ENCODE measurements at regions not wholly inside any gene's neighbourhood (a gene's known extent, or its start where the extent isn't known, plus 50 kb on each side); places are given as distances from the start of the nearest gene placed in this dataset.

DNA sequence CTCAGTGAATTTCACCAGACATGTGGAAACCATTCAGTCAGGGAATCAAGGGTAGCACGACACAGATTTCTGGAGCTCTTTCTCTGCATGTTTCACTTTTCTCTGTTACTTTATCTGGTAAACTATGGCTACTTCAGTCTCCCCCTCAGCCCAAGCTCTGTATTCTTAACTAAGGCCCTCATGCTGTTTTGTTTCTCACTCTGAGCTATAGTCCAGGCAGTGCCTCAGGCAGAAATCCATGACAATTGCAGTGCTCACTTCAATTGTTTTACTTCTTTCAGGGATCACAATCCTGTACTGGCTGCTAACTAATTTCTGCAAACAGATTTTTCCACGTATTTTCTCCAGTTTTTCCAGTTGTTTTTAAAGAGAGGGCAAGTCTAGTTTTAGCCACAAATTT, 1599.9 kb upstream of the LRRTM3 start:
- DNase-seq (ENCODE audit: low spot score): no peak
- in situ Hi-C loops (cut with HindIII; ENCODE audit: low sequenced_read_pairs): no loop called here

DNA sequence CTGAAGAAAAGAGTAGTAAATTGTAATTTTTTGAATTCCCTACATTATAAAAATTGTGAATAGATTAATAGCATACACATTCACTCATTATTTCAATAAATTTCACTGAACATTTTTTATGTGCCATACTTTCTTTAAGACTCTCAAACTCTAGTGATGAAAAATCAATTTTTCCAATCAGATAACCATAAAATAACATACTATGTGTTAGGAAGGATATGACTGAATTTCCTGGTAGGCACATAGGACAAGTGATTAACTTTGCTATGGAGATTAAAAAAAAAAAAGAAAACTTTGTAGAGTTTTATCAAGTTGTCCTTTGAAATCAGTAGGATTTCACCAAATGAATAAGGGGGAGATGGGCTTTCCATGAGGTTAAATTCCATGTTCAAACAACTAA, 1597.3 kb upstream of the LRRTM3 start:
- in situ Hi-C loops (cut with HindIII; ENCODE audit: low sequenced_read_pairs): no loop called here
- no peak for DNase-seq (ENCODE audit: low spot score)

DNA sequence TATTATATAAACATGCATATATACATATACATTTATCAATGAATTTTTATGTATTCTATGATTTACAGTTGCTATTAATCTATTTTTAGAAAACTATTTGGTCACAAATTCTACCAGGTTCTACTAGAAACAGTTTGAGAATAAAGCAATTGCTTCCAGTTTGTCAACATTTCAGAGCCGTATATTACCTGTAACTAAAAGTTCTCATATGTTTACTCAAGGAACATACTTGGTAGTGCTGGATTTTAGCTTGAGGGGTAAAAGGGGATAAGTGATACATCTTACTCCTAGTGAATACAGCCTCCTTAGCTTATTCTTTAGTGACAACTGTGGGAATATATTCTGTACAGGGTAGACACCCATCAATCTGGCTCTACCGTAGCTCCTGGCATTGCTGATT, 1590.5 kb upstream of the LRRTM3 start:
- in situ Hi-C loops (cut with HindIII; ENCODE audit: low sequenced_read_pairs): no loop called here
- DNase-seq (ENCODE audit: low spot score): no peak

DNA sequence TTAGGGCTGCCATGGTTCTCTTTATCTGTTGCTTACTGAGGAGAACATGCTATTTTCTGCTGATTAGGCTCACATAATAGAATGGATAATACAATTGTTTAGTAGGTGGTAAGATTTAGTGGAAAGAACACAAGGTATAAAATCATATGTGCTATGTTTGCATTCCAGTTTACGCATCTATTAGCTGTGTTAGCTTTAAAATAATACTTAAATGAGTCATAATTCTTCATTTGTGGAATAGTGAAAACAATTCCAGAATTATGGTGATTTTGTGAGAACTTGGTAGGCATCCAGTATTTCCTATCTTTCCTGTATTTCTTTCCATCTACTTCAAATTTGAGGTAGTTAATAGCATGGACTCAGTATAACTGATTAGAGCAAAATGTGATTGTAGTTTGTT, 1585.5 kb upstream of the LRRTM3 start:
- DNase-seq (ENCODE audit: low spot score): no peak
- in situ Hi-C loops (cut with HindIII; ENCODE audit: low sequenced_read_pairs): no loop called here

DNA sequence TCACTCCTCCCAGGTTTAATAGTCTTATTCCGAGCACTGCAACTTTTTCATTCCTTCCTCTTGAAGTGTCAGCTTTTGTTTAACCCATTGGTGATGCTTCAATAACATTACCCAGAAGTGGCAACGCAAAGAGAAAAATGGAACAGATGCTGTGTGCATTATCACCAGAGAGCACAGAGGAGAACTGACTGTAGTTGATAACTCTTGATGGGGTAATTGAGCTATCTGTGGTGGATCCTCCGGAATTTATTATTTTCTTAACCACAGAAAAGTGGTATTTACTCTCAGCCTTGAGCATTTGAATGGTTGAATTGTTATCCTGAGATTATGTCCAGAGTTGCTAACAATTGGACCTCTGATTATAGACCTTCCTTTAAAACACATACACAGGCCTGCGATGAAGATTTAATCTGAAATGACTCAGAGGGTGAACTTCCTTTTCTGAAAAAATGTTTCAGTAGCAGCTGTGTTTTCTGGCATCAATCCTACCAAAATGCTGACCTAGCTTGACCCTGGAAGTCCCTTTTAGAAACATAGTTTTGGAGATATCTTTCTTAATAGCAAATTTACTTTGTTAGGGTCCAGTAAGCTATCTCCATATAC, 1584.4 kb upstream of the LRRTM3 start:
- DNase-seq (ENCODE audit: low spot score): no peak

DNA sequence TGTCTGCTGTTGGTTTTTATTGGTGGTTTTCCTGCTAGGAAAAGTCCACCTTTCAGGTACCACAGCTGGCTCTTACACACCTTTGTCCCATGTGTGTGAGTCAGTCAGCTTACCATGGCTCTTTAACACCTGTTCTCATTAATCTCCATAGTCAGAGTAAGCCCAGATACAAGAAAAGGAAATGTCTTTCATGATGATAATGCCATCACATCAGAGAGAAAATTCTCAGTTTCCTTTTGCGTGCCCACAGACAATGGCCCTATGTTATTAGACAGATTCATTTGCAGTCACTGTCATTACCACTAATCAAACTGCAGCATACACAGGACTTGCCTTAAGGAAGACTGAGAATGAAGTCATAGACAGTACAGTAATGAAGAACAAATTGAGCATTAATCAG, 1583.6 kb upstream of the LRRTM3 start:
- in situ Hi-C loops (cut with HindIII; ENCODE audit: low sequenced_read_pairs): no loop called here
- no peak for DNase-seq (ENCODE audit: low spot score)

More for the DNA sequence above, 1584.4 kb upstream of the LRRTM3 start:
- in situ Hi-C loops (cut with HindIII; ENCODE audit: low sequenced_read_pairs): no loop called here

DNA sequence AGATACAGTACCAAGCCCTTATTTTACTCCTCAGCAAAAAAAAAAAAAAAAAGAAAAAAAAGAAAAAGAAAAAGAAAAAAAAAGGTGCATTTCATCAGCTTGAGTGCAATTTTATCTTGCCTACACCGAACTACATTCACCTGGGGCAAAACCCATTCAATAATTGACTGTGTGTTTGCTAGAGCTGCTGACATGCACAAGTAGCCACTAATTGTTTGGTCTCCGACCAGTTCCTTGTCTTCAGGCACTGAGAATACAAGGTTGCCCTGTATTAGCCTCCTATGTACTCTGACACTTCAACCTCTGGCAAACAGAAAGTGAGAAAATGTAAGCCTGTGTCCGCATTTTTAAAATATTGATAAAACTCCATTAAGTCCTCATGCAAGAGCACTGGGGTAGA, 1579.4 kb upstream of the LRRTM3 start:
- no peak for DNase-seq (ENCODE audit: low spot score)
- in situ Hi-C loops (cut with HindIII; ENCODE audit: low sequenced_read_pairs): no loop called here

DNA sequence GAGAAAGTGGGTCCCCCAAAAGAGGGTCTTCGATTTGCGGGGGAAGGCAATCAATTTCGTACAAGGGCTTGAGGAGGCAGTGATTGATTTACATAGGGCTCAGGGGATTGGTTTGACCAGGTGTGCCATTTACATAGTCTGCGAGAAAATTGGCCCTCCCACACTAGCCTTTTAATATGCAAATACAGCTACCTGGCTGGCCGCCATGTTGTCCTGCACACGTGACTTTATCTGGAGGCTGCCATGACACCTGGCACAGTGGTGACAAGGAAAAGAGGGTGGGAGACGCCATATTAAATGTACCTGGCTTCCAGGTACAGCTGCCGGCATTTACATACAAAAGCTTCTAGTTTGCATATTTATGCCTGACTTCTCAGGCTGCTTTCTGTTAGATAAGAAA, 1577.2 kb upstream of the LRRTM3 start:
- DNase-seq (ENCODE audit: low spot score): no peak
- in situ Hi-C loops (cut with HindIII; ENCODE audit: low sequenced_read_pairs): no loop called here

DNA sequence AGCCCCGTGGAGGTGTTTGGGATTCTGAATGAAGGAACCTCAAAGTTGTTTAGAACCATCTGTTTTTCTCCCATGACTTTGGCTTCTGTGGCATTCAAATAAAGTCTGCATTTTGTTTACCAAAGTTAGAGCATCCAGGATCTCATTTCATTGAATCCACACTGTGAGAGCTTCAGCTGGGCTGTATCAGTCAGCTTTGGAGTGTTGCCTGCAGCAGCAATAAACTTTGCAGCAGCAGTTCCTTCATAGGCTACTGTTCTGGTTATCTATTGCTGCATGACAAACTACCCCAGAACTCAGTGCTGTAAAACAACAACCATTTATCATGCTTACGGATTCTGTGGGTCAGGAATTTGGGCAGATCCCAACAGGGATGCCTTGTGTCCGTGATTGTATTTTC, 1575.2 kb upstream of the LRRTM3 start:
- no peak for DNase-seq (ENCODE audit: low spot score)
- in situ Hi-C loops (cut with HindIII; ENCODE audit: low sequenced_read_pairs): no loop called here

DNA sequence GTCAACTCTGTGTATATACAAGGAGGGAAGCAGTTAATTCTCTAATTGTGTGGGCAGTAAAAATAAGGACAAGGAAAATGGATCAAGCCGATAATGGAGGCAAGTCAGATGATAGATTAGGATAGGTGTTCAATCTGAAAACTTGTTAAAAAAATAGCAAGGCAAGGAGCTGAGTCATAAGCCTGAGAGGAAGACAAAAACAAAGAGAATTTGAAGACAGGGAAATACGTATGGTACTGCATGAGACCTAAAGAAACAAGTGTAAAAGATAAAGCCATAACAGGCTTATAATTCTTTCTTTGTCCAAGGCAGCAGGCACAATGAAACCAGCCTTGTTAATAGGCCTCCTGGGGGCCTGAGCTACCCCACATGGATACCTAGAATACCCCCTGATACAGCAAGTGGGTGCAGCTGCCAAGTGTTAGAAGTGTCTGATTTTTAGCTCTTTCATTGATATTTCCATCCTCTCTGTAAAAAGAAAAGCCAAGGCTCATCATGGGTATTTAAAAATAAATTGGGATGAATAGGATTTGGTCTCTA, 1570.6 kb upstream of the LRRTM3 start:
- DNase-seq (ENCODE audit: low spot score): no peak
- in situ Hi-C loops (cut with HindIII; ENCODE audit: low sequenced_read_pairs): no loop called here

DNA sequence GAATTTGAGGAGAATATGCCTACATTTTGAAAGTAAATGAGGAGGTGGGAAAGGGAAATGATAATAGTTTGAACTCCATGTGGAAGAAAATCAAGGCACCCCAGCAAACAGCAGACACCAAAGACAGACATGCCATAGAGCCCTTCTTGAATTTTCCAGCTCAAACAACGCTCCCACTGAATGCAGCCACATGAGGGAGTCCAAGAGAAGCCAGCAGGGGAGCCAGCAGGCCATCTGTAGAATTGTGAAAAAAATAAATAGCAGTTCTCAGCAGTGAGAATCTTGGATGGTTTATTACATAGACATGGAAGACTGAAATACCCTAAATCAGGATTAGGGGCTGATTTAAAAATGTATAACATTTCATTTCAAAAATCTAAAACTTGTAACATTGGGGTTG, 1567.3 kb upstream of the LRRTM3 start:
- in situ Hi-C loops (cut with HindIII; ENCODE audit: low sequenced_read_pairs): no loop called here
- DNase-seq (ENCODE audit: low spot score): peak; percentile 46

DNA sequence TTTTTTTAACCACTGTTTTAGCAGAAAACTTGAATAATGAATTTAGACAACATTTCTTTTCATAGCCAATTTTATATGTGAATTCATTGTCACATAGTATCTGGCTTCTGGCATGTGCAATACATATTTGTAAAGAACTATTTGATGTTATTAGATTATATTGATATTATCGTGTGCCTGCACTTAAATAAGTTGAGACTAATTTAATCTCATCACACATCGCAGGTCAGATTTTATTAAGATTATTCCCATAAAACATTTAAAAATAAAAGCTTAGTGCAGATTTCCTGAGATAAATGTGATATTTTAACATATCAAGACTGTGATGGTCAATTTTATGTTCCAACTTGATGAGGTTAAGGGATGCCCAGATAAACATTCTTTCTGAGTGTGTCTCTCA, 1565.3 kb upstream of the LRRTM3 start:
- in situ Hi-C loops (cut with HindIII; ENCODE audit: low sequenced_read_pairs): no loop called here
- DNase-seq (ENCODE audit: low spot score): no peak

DNA sequence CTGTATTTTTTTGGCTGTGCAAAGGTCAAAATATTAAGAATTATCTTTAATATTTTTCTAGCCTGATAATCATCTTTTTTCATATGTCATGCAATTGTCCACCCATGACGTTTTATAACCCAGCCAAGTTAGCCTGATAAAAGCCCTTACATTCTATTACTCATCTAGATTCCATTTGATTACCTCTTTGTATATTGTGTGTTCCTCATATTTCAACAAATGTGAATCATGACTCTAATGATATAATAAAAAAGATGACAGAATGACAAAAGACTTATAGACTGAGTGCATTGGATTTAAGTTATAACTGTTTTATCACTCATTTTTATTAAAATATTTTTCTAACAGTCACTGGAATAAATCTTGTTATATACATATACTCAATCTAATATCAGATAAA, 1560.0 kb upstream of the LRRTM3 start:
- in situ Hi-C loops (cut with HindIII; ENCODE audit: low sequenced_read_pairs): no loop called here
- no peak for DNase-seq (ENCODE audit: low spot score)

DNA sequence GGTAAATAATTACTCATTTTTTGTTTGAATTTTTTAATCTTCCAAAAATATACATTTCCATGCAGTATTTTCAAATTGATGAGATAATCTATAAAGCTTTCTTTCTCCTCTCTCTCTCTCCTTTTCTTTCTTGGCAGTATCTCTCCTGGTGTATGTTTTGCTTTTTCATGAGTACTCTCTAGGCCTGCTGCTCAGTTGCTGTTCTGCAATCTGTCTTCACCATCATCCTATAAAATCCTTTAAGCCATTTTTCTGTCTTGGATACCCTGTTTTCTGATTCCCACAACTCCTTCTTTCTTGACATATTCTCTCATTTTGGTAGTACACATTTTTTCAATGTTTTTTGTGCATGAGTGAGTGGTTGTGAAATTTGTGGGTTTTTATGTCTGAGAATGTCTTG, 1558.1 kb upstream of the LRRTM3 start:
- in situ Hi-C loops (cut with HindIII; ENCODE audit: low sequenced_read_pairs): no loop called here
- no peak for DNase-seq (ENCODE audit: low spot score)

DNA sequence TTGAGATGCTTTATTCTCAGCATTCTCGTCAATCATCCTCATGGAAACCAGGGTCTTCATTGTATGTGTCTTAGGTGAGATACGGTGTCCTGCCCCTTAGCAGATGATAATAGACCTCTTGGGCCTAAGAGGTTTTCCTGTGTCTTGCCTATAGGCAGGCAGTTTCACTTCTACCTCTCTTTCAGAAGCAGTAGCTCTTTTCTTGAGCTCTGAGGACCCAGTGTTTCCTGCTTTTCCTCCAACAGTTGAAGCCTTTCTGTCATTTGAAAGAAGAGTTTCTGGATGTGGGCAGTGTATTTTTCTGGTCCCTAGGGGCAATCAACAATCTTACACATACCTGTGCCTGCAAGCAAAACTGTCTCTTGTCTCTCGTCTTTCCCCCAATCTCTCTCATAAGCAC, 1550.3 kb upstream of the LRRTM3 start:
- in situ Hi-C loops (cut with HindIII; ENCODE audit: low sequenced_read_pairs): no loop called here
- no peak for DNase-seq (ENCODE audit: low spot score)

DNA sequence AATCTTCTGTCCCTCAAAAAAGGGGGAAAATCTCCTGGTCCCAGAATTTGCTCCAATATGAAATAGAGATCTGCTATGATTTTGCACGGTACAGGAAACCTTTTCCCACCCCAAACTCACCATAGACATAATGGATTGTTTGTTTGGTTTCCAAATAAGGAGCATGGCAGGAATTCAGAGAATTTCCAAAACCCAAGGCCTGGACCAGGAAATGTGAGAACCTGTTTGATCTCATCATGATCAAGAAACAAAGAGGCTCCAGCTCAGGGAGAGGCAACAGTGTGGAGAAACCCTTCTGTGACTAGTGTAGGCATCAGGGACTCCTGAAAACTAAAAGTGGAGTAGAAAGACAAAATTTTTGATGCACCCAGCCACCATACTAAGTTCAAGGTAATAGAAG, 1548.1 kb upstream of the LRRTM3 start:
- in situ Hi-C loops (cut with HindIII; ENCODE audit: low sequenced_read_pairs): no loop called here
- no peak for DNase-seq (ENCODE audit: low spot score)

DNA sequence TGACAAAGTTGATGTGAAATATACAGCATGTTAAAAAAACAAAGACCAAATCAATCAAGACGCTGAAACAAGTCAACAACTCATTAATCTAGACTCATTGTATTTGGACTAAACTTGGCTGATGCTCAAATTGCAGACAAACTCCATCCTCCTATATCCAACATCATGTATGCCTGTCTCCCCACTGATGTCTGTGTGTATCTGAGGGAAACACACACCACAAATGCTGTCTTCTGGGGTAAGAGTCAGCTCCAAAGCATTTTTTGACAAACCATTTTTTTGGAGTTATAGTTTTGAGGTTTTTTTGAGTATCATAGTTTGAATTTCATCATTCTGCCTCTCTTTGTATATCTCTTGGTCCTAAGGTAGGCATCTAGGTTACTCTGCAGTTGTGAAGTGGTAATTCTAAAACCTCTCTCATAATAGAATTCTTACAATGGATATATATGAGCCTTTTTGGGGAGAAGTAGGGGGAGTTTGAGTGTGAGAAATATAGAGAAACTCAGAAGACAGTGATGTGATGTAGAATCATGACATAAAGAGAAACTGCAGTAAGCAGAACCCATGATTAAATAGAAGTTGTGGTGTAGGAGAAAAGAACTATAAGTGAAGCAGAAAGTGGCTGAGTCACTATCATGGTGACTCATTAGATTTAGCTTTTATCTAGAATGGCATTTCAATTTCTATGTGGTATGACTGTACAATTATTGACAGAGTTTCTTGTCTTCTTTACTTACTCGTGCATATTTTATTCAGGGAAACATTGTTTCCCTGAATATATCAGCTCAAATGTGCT, 1531.1 kb upstream of the LRRTM3 start:
- in situ Hi-C loops (cut with HindIII; ENCODE audit: low sequenced_read_pairs): no loop called here
- DNase-seq (ENCODE audit: low spot score): no peak

DNA sequence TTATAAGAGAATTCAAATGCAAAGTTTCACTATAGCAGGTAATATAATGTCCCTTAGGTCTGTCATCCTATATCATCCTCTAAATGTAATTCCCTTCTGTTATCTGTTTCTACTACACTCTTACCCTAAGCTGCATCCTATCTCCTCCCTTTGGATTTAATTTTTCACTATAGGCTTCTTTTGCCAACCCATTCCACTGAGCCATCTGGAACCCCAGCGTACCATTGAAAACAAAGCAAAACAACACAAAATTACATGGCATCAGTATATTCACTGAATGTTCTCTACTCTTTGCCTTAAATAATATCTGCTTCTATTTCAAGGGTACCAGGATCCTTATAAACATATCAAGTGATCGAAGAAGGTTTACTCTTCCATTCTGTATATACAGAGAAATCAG, 1530.2 kb upstream of the LRRTM3 start:
- in situ Hi-C loops (cut with HindIII; ENCODE audit: low sequenced_read_pairs): no loop called here
- no peak for DNase-seq (ENCODE audit: low spot score)

DNA sequence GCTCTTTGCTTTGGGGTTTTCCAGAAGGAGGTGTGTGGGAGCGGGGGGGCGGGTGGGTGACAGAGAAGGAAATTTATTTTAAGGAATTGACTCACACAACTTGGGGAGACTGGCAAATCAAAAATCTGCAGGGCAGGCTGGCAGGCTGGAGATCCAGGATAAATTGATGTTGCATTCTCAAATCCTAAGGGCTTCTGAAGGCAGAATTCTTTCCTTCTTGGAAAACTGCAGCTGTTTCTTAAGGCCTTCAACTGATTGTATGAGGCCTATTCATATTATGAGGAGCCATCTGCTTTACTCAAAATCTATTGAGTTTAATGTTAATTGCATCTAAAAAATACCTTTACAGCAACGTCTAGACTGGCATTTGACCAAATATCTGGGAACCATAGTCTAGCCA, 1528.8 kb upstream of the LRRTM3 start:
- DNase-seq (ENCODE audit: low spot score): no peak
- in situ Hi-C loops (cut with HindIII; ENCODE audit: low sequenced_read_pairs): no loop called here

DNA sequence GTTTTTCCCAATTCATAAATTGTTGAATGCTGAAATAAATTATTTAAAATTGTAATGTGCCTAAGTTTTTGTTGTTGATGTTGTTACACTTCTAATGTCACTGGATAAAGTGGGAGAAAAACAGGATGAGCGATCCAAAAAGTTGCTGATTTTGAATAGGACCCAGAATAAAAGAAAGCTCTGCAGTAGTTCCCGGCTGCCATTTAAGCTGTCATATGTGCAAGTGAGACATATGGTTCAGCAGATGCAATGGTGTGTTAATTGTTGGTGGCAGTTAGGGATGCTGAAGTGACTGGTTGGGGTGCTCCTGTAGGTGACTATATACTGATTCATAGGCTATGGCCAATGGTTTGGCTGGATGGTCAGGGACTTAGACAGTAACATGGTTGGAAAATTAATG, 1517.4 kb upstream of the LRRTM3 start:
- in situ Hi-C loops (cut with HindIII; ENCODE audit: low sequenced_read_pairs): no loop called here
- no peak for DNase-seq (ENCODE audit: low spot score)

DNA sequence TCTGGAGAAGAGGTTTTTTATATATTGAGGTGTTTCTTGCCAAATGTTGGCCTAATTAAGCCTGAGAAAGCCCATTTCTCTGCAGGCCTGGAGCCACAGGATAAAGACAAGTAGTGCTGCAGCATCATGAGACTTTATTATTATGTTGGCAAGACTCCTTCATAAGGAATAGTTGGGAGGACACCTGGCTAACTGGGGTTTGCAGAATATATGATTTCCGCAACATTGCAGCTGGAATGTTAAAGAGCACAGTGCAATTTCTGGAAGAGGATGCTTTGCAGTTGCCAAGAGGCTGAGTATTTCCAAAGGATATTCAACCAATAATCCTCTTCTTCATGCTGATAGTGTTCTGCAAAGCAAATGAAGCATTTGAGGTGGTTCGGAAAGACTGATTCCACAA, 1512.8 kb upstream of the LRRTM3 start:
- in situ Hi-C loops (cut with HindIII; ENCODE audit: low sequenced_read_pairs): no loop called here
- no peak for DNase-seq (ENCODE audit: low spot score)

All from G401 (cell line).